GM18951 (cell line): ENCODE measurements at regions not wholly inside any gene's neighbourhood (a gene's known extent, or its start where the extent isn't known, plus 50 kb on each side); places are given as distances from the start of the nearest gene placed in this dataset.

Experiments
- POLR2A ChIP-seq: IDR thresholded peaks from 4 replicates; pipeline ENCODE4 v1.6.1; 2011; ENCODE audit warnings: mild to moderate bottlenecking; ENCODE audit not compliant: insufficient read length, insufficient read depth; ENCODE audit errors: extremely low read depth
- in situ Hi-C: fragments of 300-500 bp; cut with MboI; formaldehyde crosslinking; loops from one replicate; pipeline ENCODE4 v1.12.0; 2022; ENCODE audit warnings: low sequenced_read_pairs, mixed read lengths, inconsistent platforms; ENCODE audit not compliant: unreplicated experiment

- no peak for TF ChIP-seq POLR2A
- in situ Hi-C loops = no loop called here
Measured at GRCh38 chr4:23388255-23388654, 501.6 kb downstream of the PPARGC1A start.

- TF ChIP-seq POLR2A = no peak
- in situ Hi-C loops = no loop called here
Measured at GRCh38 chr4:23384741-23385140, 505.1 kb downstream of the PPARGC1A start.

GRCh38 chr4:23382879-23383278 is 507.0 kb downstream of the PPARGC1A start:
- in situ Hi-C loops = no loop called here
- no peak for TF ChIP-seq POLR2A

GRCh38 chr4:23374259-23374658 is 515.6 kb downstream of the PPARGC1A start:
- no peak for TF ChIP-seq POLR2A
- in situ Hi-C loops = no loop called here

- in situ Hi-C loops = no loop called here
- TF ChIP-seq POLR2A = no peak
Measured at GRCh38 chr4:23373261-23373660, 516.6 kb downstream of the PPARGC1A start.

GRCh38 chr4:23371533-23371932 is 518.3 kb downstream of the PPARGC1A start:
- TF ChIP-seq POLR2A = no peak
- in situ Hi-C loops = no loop called here

GRCh38 chr4:23369331-23369730 is 520.5 kb downstream of the PPARGC1A start:
- no peak for TF ChIP-seq POLR2A
- in situ Hi-C loops = no loop called here

GRCh38 chr4:23368081-23368697 is 521.7 kb downstream of the PPARGC1A start:
- TF ChIP-seq POLR2A = no peak
- in situ Hi-C loops = no loop called here

- TF ChIP-seq POLR2A = no peak
- in situ Hi-C loops = no loop called here
Measured at GRCh38 chr4:23366557-23366906, 523.3 kb downstream of the PPARGC1A start.

GRCh38 chr4:23365871-23366556 is 523.8 kb downstream of the PPARGC1A start:
- no peak for TF ChIP-seq POLR2A
- in situ Hi-C loops = no loop called here

GRCh38 chr4:23365086-23365485 is 524.8 kb downstream of the PPARGC1A start:
- TF ChIP-seq POLR2A = no peak
- in situ Hi-C loops = no loop called here

- in situ Hi-C loops = no loop called here
- no peak for TF ChIP-seq POLR2A
Measured at GRCh38 chr4:23364167-23364566, 525.7 kb downstream of the PPARGC1A start.

GRCh38 chr4:23361453-23361852 is 528.4 kb downstream of the PPARGC1A start:
- in situ Hi-C loops = no loop called here

GRCh38 chr4:23360718-23361117 is 529.1 kb downstream of the PPARGC1A start:
- no peak for TF ChIP-seq POLR2A

More at GRCh38 chr4:23361453-23361852, 528.4 kb downstream of the PPARGC1A start:
- no peak for TF ChIP-seq POLR2A

More at GRCh38 chr4:23360718-23361117, 529.1 kb downstream of the PPARGC1A start:
- in situ Hi-C loops = no loop called here
